NCI-H2227 (cell line): ENCODE measurements at regions not wholly inside any gene's neighbourhood (a gene's known extent, or its start where the extent isn't known, plus 50 kb on each side); places are given as distances from the start of the nearest gene placed in this dataset.

Source experiments
- DNase-seq: peaks from one replicate; lab custom pipeline; 2025; ENCODE audit not compliant: unreplicated experiment; lab: John Stamatoyannopoulos, UW

GRCh38 chr1:229191066-229191674 is 79.7 kb upstream of the RAB4A start:
- no peak for DNase-seq

- DNase-seq, result no peak
These were observed 78.9 kb upstream of the RAB4A start for GRCh38 chr1:229192031-229192430.

DNA sequence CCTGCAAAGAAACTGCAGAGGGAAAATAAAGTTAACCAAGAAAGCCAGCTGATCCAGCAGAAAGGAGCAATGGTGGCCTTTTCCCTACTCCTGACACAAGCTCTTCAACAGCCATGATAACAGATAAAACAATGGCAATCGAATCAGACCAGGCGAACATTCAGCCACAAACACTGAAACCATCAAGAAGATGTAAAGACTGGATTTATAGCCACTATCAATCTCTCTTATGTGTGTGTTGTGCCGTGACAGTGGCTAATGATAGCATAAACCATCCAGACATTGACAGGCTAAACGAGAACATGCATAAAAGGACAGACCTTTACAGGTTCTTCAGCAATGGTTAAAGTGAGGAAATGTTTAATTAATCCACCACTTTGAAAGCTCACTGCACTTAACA is 78.1 kb upstream of the RAB4A start:
- no peak for DNase-seq

DNA sequence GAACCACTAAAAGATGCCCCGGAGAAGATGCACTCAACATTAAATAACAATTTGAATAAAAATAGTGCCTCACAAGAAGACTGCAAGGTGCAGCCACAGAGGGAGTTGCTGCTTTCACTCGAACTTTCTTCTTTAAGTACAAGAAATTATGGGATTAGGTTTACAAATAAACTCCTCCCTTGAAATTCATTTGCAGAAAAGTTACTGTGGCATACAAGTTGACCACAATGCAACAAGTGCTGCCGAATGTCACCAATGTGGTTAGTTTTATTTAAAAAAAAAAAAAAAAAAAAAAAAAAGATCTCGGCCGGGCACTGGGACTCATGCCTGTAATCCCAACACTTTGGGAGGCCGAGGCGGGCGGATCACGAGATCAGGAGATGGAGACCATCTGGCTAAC is 76.8 kb upstream of the RAB4A start:
- DNase-seq, result no peak

DNA sequence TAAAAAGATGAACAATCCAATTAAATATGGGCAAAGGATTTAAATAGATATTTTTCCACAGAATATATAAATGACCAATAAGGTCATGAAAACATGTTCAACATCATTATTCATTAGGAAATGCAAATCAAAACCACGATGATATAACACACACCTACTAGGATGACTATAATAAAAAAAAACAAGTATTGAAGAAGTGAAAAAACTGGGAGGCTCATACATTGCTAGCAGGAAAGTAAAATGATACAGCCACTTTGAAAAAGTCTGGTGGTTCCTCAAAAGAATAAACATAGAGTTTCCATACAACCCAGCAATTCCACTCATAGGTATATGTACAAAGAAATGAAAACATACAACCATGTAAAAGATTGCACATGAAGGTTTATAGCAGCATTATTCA is 75.7 kb upstream of the RAB4A start:
- DNase-seq, result no peak

DNA sequence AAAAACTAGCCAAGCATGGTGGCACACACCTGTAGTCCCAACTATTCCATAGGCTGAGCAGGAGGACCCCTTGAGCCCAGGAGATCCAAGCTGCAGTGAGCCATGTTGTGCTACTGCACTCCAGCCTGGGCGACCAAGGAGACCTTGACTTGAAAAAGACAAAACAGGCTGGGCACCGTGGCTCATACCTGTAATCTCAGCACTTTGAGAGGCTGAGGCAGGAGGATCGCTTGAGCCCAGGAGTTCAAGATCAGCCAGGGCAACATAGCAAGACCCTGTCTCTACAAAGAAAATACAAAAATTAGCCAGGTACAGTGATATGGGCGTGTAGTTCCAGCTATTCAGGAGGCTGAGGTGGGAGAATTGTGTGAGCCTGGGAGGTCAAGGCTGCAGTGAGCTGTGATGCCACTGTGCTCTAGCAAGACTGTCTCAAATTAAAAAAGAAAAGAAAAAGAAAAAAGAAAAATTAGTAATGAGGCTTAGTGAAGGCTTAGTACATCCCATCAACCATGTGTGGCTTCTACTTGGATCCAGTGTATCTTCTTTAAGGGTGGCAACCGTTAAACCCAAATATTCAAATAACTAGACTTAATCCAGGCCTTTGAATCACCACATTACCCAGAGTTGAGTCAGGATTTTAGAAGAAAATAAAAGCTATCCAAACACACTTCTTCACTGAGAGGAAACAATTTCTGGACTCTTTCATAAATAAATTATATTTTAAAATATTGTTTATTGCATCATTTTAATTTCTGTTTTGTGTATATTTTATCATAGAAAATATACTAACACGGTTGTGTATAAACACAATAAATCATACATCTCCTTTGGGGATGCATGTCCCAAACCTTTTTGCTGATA is 74.3 kb upstream of the RAB4A start:
- no peak for DNase-seq

GRCh38 chr1:229197265-229197585 is 73.7 kb upstream of the RAB4A start:
- no peak for DNase-seq

DNA sequence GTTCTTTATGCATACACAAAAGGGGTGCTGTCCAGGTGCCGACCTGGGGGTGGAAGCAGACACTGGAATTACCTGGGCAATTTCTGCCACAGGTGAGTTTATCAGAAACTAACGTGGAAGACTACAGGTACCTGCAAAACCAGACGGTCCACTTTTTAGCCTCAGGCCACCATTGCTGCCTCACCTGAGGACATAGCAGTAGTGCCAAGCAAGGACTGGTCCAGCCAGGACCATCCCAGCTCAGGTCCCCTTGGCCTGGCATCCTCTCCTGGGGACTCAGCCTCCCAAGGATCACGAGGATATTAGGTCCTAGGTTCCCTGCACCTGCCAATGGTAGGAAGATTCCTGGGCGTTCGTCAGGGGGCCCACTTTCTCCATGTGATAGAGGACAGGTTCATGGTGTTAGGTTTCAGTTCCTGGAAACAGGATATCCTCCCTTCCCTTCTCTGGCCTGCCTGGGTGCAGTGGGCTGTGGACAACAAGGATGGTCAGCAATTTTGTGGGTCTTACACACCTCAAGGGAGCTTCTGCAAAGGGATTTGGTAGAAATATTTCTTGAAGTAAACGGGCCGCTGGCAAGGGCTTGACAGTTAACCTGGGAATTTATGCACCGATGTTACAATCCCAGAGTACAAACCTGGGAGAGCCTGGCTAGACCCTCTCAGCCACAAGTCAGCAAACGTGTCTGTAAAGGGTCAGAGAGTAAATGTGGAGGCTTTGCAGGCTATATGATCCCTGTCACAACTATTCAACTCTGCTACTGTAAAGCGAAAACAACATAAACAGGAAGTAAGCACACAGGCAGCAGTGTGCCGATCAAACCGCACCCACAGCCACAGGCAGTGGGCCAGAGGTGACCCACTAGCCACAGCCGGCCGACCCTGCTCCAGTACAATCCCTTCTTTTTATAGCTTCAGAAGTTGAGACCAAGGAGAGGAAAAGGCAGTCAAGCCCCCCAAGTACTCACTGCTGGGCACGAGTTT is 71.4 kb upstream of the RAB4A start:
- DNase-seq, result no peak

GRCh38 chr1:229203030-229203751 is 67.7 kb upstream of the RAB4A start:
- peak; percentile 39 for DNase-seq

- no peak for DNase-seq
These were observed 66.8 kb upstream of the RAB4A start for GRCh38 chr1:229203991-229204632.

DNA sequence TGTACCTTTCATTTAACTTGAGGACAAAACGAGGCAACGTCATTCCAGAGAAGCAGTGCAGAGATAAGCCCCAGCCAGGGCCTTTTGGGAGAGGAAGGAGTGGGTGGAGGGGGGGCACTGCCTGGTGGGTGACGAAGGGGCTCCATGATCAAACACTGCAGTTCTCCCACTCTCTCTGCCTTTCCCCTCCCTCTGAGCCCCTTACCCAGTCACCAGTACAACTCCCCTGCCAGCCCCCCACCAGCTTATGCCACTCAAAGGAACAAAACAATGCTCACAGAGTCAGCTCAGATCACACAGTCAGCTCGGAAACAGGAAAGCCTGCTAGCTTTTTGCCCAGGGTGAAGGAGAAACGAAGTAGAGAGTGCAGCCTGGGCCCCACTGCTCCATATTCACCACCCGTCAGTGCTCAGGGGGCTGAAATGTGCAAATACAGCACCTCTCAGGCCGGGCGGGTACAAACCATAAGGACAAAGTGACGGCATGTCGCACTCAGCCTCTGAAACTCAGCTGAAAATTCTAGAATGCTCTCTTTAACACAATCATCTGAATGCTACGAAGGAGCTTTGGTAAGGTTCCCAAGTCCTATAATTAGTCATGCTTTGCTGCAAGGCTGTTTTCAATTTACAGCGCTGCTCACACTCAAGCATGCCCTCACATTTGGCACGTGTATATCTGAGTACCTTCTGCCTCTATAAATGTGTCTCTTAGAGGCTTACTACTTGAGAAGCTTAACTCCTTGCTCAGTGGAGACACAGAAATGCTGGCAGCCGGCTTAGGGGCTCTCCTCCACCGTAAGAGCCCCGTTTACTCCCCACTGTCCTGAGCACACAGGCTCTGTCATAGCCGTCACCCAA is 65.8 kb upstream of the RAB4A start:
- no peak for DNase-seq

DNA sequence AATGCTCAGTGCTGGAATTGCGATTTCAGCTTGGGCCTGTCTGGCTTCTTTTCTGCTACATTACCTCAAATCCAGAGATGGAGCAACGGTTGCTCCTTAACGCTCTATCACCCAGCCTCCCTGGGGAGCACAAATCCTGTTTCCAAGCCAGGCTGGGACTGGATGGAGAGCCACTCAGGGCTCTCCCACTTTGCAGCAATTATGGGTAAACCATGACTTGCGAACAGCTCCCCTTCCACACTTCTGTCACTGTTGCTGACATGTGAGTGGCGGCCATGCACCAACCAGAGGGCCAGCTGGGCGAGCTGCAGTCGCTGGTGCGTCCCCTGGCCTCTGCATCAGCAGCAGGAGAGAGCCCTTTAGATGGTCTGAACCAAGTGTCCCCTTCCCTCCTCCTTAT is 65.1 kb upstream of the RAB4A start:
- DNase-seq, result no peak

GRCh38 chr1:229207916-229208315 is 63.0 kb upstream of the RAB4A start:
- no peak for DNase-seq

DNA sequence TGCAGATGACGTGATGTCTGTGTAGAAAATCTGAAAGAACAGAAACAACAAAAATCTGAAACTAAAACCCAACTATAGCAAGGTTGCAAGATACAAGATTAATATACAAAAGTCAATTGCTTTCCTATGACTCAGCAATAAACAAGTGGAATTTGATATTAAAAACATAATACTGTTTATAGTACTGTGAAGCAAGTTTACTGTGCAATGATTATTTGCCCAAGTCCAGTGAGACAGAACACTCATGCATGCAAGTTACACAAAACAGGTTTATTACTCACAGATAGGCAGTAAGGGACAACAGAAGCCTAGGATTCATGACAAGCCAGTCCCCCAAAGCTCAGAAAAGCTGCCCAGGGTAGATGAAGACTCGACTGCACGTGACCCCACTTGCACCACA is 62.4 kb upstream of the RAB4A start:
- no peak for DNase-seq

DNA sequence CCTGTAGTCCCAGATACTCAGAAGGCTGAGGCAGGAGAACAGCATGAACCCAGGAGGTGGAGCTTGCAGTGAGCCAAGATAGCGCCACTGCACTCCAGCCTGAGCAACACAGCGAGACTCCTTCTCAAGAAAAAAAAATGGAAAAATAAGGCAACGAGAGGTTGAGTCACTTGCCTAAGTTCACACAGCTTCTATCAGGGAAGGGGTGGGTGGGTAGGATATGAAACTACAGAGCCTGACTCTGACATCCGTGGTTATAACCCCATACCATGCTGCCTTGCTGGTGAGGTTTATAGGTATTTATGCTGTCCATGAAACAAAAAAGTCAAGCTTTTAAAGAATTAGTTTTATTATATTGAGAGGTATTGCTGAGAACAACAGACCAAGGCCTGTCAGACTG is 61.5 kb upstream of the RAB4A start:
- DNase-seq, result no peak

- DNase-seq, result no peak
These were observed 61.1 kb upstream of the RAB4A start for GRCh38 chr1:229209816-229210215.

GRCh38 chr1:229210844-229211243 is 60.1 kb upstream of the RAB4A start:
- DNase-seq, result no peak

- no peak for DNase-seq
These were observed 57.1 kb upstream of the RAB4A start for GRCh38 chr1:229213797-229214196.

DNA sequence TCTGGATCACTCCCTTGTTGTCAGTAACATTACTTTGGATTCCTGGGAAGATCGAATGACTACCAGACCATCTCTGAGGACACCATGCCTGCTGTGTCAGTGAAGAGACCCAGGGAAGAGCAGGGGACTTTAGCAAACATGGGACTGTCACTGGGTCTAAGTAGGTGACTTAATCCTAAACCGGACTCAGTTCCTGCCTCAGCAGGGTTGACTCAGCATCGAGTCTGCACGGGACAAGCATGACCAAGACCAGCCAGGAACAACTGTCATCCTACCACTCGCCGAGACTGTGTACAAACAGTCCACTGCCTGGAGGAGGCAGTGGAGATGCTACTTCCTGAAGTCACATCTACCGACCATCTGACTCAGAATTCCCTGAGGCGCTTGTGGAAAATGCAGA is 53.2 kb upstream of the RAB4A start:
- no peak for DNase-seq

DNA sequence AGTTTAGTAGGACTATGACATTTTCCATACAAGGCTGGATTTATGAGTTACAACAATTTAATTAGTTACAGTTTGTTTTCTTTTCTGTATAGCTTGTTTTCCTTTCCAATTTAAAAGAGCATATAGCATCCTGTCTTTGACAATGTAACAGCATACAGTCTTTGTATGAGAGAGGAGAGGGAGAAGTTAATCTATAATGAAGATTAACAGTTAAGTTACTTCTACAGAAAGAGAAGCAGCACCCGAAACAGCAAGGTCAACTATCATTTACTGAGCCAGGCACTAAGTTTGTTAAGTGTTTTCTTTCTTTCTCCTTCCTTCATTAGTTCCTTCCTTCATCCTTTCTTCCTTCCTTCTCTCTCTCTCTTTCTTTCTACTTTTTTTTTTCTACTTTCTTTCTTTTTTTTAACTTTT is 52.3 kb upstream of the RAB4A start:
- DNase-seq, result no peak
